ENCODE measurements at regions not wholly inside any gene's neighbourhood (a gene's known extent, or its start where the extent isn't known, plus 50 kb on each side); places are given as distances from the start of the nearest gene placed in this dataset.

DNA sequence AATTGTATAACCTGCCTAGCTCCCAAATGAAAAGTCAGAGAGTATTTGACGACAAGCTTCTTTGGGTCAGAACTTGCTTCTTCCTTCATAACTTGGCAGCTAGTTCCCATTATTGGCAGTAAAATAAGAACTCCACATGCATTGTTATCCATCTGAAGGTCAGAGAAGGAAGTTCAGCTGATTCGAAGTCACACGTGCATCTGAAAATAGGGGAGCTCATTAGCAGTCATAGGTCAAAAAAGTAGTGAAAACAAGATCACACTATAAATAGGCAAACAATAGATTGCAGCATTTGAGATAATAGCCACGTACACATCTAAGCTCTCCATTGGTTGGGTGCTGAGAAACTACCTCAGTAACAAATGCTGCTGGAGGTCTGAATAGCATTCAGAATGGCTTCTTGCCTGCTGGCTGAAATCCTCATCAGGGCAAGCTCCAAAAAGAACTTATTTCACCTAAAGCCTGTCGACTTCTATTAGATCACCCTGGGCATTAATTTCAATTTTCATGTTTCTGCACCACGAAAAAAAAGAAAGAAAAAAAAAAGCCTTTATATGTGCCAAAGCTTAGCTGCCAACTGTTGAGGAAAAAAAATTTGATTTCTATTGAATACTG is 1492.9 kb upstream of the CELF4 start:
- TF ChIP-seq, protein P1, sequence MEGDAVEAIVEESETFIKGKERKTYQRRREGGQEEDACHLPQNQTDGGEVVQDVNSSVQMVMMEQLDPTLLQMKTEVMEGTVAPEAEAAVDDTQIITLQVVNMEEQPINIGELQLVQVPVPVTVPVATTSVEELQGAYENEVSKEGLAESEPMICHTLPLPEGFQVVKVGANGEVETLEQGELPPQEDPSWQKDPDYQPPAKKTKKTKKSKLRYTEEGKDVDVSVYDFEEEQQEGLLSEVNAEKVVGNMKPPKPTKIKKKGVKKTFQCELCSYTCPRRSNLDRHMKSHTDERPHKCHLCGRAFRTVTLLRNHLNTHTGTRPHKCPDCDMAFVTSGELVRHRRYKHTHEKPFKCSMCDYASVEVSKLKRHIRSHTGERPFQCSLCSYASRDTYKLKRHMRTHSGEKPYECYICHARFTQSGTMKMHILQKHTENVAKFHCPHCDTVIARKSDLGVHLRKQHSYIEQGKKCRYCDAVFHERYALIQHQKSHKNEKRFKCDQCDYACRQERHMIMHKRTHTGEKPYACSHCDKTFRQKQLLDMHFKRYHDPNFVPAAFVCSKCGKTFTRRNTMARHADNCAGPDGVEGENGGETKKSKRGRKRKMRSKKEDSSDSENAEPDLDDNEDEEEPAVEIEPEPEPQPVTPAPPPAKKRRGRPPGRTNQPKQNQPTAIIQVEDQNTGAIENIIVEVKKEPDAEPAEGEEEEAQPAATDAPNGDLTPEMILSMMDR (IDR thresholded peaks at IDR 0.05): no peak
- H3K36me3 ChIP-seq: no peaks in the 10 kb centered on the region
- no peaks in the 10 kb centered on the region for H3K4me1 ChIP-seq (ENCODE audit: control insufficient read depth in 1 of 2, low read depth in 2 of 2)
- DNase-seq (ENCODE audit: low spot score) (no peak), ATAC-seq (ENCODE audit: insufficient number of reproducible peaks, low FRiP score, low read depth) (no peak)
- H3K4me3 ChIP-seq: no peak overlapping the region
- H3K9me3 ChIP-seq: no peaks in the 10 kb centered on the region
- no peak overlapping the region for H3K27ac ChIP-seq
- no peaks in the 10 kb centered on the region for H3K27me3 ChIP-seq (replicated peaks; ENCODE audit: insufficient read depth)

DNA sequence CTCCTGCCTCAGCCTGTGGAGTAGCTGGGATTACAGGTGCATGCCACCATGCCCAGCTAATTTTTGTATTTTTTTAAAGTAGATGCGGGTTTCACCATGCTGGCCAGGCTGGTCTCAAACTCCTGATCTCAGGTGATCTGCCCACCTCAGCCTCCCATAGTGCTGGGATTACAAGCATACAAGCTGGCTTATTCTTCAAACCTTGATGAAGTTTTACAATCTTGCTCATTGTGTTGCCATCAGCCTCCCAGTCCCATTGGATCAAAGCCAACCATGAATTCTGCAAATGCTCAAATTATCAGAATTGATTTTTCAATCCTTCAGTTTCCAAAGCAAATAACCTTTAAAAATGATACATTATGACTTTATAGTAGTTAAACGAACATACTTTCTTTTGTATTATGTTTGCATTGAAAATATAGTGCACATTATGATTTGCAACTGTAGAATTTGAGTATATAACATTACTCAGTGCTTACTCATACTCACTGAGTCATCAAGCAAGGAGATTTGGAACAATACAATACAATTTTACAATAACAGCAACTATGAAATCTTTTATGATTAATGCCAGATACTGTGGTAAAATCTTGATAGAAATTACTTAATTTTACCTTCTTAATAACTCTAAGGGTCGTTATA is 1491.9 kb upstream of the CELF4 start:
- Histone ChIP-seq H3K27ac (no peak overlapping the region), H3K27me3 (replicated peaks; ENCODE audit: insufficient read depth) (no peaks in the 10 kb centered on the region), H3K36me3 (no peaks in the 10 kb centered on the region), H3K4me3 (no peak overlapping the region), H3K9me3 (no peaks in the 10 kb centered on the region), H3K4me1 (ENCODE audit: control insufficient read depth in 1 of 2, low read depth in 2 of 2) (no peaks in the 10 kb centered on the region)
- TF ChIP-seq, protein P1 (IDR thresholded peaks at IDR 0.05): no peak
- no peak for DNase-seq (ENCODE audit: low spot score)
- ATAC-seq (ENCODE audit: insufficient number of reproducible peaks, low FRiP score, low read depth): no peak

GRCh38 chr18:39053571-39053970 is 1488.0 kb upstream of the CELF4 start:
- ATAC-seq (ENCODE audit: insufficient number of reproducible peaks, low FRiP score, low read depth) (no peak), DNase-seq (ENCODE audit: low spot score) (no peak)
- no peaks in the 10 kb centered on the region for H3K27me3 ChIP-seq (replicated peaks; ENCODE audit: insufficient read depth)
- H3K36me3 ChIP-seq: no peaks in the 10 kb centered on the region
- H3K4me3 ChIP-seq: no peak overlapping the region
- no peak overlapping the region for H3K27ac ChIP-seq
- TF ChIP-seq, protein P1 (IDR thresholded peaks at IDR 0.05): no peak
- H3K9me3 ChIP-seq: no peaks in the 10 kb centered on the region
- no peaks in the 10 kb centered on the region for H3K4me1 ChIP-seq (ENCODE audit: control insufficient read depth in 1 of 2, low read depth in 2 of 2)

DNA sequence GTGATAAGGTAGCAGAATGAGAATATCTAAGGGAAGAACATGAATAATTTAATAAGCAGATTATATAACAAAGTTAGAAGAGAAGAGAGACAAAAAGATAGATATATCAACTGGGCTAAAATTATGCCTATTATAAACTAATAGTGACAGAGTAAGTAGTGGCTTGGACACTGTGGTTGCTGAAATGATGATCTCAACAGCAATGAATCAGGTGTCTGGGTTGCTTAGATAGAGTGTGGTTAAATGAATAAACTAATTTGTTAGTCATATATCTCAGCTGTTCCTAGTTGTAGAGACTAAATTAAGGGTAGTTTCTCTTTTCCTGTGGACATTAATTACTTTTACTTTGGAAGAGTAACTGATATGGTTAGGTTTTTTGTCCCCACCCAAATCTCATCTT is 1485.4 kb upstream of the CELF4 start:
- no peak for ATAC-seq (ENCODE audit: insufficient number of reproducible peaks, low FRiP score, low read depth)
- Histone ChIP-seq H3K4me1 (ENCODE audit: control insufficient read depth in 1 of 2, low read depth in 2 of 2) (no peaks in the 10 kb centered on the region), H3K27ac (no peak overlapping the region), H3K36me3 (no peaks in the 10 kb centered on the region), H3K27me3 (replicated peaks; ENCODE audit: insufficient read depth) (no peaks in the 10 kb centered on the region), H3K9me3 (no peaks in the 10 kb centered on the region), H3K4me3 (no peak overlapping the region)
- no peak for DNase-seq (ENCODE audit: low spot score)
- TF ChIP-seq, protein P1 (IDR thresholded peaks at IDR 0.05): no peak

DNA sequence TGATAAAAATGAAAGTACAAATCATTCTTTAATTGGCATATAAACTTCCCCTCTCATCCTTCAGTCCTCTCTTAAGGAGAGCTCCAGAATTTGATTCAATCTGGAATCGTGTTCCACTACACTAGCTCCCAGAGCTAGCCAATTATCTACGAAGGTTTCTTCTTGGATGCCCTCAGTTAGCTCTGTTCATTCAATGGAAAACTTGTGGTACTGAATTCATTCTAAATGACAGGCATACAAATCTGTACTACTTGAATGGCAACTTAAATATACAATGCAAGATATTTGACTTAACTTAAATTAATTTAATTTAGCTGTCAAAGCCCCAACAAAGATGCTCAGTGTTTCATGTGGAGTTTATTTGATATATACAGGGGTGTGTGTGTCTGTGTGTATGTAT is 1474.2 kb upstream of the CELF4 start:
- TF ChIP-seq, protein P1 (IDR thresholded peaks at IDR 0.05): no peak

More for the DNA sequence above, 1474.2 kb upstream of the CELF4 start:
- H3K9me3 ChIP-seq: no peaks in the 10 kb centered on the region
- no peak for DNase-seq (ENCODE audit: low spot score)
- no peaks in the 10 kb centered on the region for H3K4me1 ChIP-seq (ENCODE audit: control insufficient read depth in 1 of 2, low read depth in 2 of 2)
- H3K4me3 ChIP-seq: no peak overlapping the region
- no peak overlapping the region for H3K27ac ChIP-seq
- no peaks in the 10 kb centered on the region for H3K27me3 ChIP-seq (replicated peaks; ENCODE audit: insufficient read depth)
- no peaks in the 10 kb centered on the region for H3K36me3 ChIP-seq
- ATAC-seq (ENCODE audit: insufficient number of reproducible peaks, low FRiP score, low read depth): no peak
